NCI-H460 (cell line): ENCODE measurements at regions not wholly inside any gene's neighbourhood (a gene's known extent, or its start where the extent isn't known, plus 50 kb on each side); places are given as distances from the start of the nearest gene placed in this dataset.
A peak's percentile ranks its signal among the peaks of the same experiment; 100 is the strongest.

ENCODE experiments used
- DNase-seq: peaks from one replicate; pipeline ENCODE4 v3.0.0-alpha.2; 2016; ENCODE audit warnings: low read depth; ENCODE audit errors: extremely low read depth

- DNase-seq = no peak
Measured at GRCh38 chr3:14590569-14590968, 50.4 kb upstream of the GRIP2 start.

GRCh38 chr3:14592390-14592789, 52.2 kb upstream of the GRIP2 start:
- DNase-seq = no peak

- no peak for DNase-seq
Measured at GRCh38 chr3:14592836-14593235, 52.7 kb upstream of the GRIP2 start.

DNA sequence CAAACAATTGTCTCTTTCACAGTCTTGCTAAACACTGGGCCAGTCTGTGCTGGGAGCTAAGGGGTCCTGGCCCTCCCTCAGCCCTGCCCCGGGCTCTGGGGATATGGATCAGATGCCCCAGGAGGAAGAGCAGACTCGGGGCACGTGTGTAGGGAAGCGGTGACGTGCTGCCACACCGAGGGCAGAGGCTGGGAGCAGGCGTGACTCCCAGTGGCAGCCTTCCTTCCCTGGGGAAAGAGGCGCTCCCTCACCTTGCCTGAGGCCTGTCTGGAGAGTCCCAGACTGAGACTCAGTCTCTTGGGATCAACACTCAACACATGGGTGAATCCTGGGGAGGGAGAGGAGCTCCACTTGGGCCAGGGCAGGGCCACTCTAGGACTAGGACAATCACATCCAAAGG, 54.1 kb upstream of the GRIP2 start:
- no peak for DNase-seq

DNA sequence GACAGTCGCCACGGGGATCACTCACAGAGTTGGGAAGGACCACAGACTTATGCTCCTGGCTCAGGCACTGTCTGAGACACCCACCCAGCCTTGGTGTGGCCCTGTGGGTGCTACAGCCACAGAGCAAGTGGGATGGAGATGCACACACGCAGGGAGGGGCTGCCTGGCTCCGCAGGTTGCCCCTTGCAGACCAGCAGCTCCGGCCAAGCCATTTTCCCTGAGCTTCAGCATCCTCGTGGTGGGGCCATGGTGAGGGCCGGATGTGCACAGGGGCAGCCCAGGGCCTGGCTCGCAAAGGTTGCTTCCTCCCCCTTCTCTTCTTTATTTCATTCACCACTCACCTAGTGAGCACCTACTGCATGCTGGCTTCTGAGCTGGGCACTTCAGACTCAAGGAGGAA, 55.4 kb upstream of the GRIP2 start:
- DNase-seq = no peak

GRCh38 chr3:14597266-14597665, 54.3 kb upstream of the CCDC174 start:
- no peak for DNase-seq

- DNase-seq = peak; percentile 8
Measured at GRCh38 chr3:14598143-14598569, 53.4 kb upstream of the CCDC174 start.

DNA sequence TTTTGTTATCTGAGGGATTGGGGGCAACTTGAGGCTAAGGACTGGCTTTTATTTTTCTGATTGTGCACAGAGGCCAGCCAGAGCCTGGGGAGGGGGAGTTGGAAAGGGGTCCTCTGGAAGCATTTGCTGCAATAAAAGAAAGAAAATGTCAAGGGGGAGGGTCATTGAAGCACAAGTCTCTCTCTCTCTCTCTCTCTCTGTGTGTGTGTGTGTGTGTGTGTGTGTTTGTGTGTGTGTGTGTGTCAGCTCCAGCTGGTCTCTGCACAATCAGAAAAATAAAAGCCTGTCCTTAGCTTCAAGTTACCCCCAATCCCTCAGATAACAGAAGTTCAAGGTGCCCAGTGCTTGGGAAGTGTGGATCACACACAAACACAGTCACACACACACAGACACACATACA, 52.1 kb upstream of the CCDC174 start:
- no peak for DNase-seq

GRCh38 chr3:14600075-14600474, 51.5 kb upstream of the CCDC174 start:
- no peak for DNase-seq

DNA sequence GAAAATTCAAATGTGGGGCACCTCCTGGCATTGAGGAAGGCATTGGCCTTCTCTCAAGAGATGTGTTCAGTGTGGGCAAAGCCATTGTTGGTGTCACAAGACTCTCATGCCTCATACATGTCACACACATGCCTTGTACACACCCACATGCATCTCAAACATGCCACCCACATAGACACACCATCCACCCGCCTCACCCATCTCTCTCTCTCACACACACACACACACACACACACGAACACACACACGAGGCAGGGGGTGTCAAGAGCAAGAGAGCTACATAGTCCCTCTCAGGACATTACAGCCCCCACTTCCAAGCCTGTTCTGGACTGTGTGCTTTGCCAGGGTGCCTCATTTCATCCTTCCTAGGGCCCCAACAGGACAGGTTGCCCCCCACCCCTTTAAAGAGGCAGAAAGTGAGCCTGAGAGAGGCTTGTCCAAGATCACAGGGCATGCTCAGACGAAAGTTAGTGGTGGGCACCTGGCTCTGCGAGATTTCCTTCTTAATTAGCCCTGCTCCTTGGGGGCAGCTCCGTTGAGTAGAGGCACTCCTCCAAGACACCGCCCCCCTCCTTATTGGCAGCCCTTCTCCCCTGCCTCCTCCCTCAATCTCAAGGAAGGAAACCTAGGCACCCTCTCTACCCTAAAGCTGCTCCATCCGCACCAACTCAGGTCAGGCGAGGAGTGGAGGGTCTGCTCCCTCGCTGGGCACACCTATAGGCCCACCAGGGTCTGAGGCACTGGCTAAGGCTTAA, 50.5 kb upstream of the CCDC174 start:
- no peak for DNase-seq

DNA sequence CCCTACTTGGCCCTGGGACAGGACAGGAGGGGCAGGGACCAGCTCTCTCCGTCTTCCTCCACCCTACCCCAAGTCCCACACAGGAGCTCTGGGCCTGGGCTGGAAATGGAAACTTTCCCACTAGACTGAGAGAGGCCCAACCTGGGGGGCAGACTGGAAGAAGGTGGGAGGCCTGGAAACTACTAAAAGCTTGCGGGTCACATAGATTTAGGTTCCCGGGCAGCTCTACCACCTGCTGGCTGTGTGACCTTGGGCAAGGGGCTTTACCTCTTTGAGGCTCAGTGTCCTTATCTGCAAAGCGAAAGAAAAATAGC, 49.9 kb upstream of the CCDC174 start:
- no peak for DNase-seq
